H1 (cell line): ENCODE measurements at regions not wholly inside any gene's neighbourhood (a gene's known extent, or its start where the extent isn't known, plus 50 kb on each side); places are given as distances from the start of the nearest gene placed in this dataset.

Source experiments
- BCL11A ChIP-seq, 2 experiments: IDR thresholded peaks; one replicate each; pipeline ENCODE4 v1.6.1; 2011; ENCODE audit warnings: low read depth in 2 of 2, low read length in 2 of 2, mild to moderate bottlenecking in 2 of 2
- CHD7 ChIP-seq: fragments of 300-600 bp; sonication (generic); IDR thresholded peaks from 2 replicates; pipeline ENCODE4 v1.7.1; 2012; ENCODE audit warnings: low read length, moderate library complexity, mild to moderate bottlenecking, inconsistent platforms; ENCODE audit not compliant: insufficient replicate concordance
- CTBP2 ChIP-seq: IDR thresholded peaks from 2 replicates; pipeline ENCODE4 v1.7.0; 2011; ENCODE audit warnings: borderline replicate concordance, mild to moderate bottlenecking, moderate library complexity, mixed read lengths, low read length; ENCODE audit not compliant: insufficient read depth, insufficient read length
- KDM1A ChIP-seq: fragments of 200-600, 300-600 bp; sonication (generic); IDR thresholded peaks from 2 replicates; pipeline ENCODE4 v1.7.1; 2016; ENCODE audit warnings: mild to moderate bottlenecking, low read length, borderline replicate concordance
- MAFK ChIP-seq: IDR thresholded peaks from 2 replicates; pipeline ENCODE4 v1.6.1; 2012; ENCODE audit warnings: low read depth, mild to moderate bottlenecking, improper control_type of control experiment, low read length
- POLR2AphosphoS5 ChIP-seq: IDR thresholded peaks from 2 replicates; pipeline ENCODE4 v1.6.1; 2011; ENCODE audit warnings: low read depth, low read length
- TF ChIP-seq, protein P1 (sequence below): IDR thresholded peaks from 2 replicates; pipeline ENCODE4 v1.6.1; 2011; ENCODE audit warnings: low read length, improper control_type of control experiment
- TF ChIP-seq, protein P2 (sequence below), 3 experiments: IDR thresholded peaks; 1 replicate in 2 of 3; 2 replicates in 1 of 3; pipeline versions ENCODE4 v1.5.1 to v1.6.1; 2011; ENCODE audit warnings: low read length in 3 of 3, mild to moderate bottlenecking in 3 of 3, inconsistent platforms in 2 of 3, low read depth in 1 of 3, moderate library complexity in 1 of 3; ENCODE audit not compliant: insufficient read depth in 1 of 3; ENCODE audit errors: control extremely low read depth in 1 of 3

GRCh38 chr15:85926834-85927233 lies 132.1 kb upstream of the KLHL25 start (continued):
- TF ChIP-seq CHD7 (no peak), BCL11A (IDR thresholded peaks at IDR 0.05; ENCODE audit: low read depth in 2 of 2, low read length in 2 of 2) (no peak), POLR2AphosphoS5 (no peak), KDM1A (no peak), CTBP2 (no peak), MAFK (no peak)
- TF ChIP-seq, protein P1, sequence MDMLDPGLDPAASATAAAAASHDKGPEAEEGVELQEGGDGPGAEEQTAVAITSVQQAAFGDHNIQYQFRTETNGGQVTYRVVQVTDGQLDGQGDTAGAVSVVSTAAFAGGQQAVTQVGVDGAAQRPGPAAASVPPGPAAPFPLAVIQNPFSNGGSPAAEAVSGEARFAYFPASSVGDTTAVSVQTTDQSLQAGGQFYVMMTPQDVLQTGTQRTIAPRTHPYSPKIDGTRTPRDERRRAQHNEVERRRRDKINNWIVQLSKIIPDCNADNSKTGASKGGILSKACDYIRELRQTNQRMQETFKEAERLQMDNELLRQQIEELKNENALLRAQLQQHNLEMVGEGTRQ: no peak
- TF ChIP-seq, protein P2, sequence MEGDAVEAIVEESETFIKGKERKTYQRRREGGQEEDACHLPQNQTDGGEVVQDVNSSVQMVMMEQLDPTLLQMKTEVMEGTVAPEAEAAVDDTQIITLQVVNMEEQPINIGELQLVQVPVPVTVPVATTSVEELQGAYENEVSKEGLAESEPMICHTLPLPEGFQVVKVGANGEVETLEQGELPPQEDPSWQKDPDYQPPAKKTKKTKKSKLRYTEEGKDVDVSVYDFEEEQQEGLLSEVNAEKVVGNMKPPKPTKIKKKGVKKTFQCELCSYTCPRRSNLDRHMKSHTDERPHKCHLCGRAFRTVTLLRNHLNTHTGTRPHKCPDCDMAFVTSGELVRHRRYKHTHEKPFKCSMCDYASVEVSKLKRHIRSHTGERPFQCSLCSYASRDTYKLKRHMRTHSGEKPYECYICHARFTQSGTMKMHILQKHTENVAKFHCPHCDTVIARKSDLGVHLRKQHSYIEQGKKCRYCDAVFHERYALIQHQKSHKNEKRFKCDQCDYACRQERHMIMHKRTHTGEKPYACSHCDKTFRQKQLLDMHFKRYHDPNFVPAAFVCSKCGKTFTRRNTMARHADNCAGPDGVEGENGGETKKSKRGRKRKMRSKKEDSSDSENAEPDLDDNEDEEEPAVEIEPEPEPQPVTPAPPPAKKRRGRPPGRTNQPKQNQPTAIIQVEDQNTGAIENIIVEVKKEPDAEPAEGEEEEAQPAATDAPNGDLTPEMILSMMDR (IDR thresholded peaks at IDR 0.05; ENCODE audit: control extremely low read depth in 1 of 3, insufficient read depth in 1 of 3, low read depth in 1 of 3, low read length in 3 of 3): no peak
